ENCODE measurements at regions not wholly inside any gene's neighbourhood (a gene's known extent, or its start where the extent isn't known, plus 50 kb on each side); places are given as distances from the start of the nearest gene placed in this dataset.

DNA sequence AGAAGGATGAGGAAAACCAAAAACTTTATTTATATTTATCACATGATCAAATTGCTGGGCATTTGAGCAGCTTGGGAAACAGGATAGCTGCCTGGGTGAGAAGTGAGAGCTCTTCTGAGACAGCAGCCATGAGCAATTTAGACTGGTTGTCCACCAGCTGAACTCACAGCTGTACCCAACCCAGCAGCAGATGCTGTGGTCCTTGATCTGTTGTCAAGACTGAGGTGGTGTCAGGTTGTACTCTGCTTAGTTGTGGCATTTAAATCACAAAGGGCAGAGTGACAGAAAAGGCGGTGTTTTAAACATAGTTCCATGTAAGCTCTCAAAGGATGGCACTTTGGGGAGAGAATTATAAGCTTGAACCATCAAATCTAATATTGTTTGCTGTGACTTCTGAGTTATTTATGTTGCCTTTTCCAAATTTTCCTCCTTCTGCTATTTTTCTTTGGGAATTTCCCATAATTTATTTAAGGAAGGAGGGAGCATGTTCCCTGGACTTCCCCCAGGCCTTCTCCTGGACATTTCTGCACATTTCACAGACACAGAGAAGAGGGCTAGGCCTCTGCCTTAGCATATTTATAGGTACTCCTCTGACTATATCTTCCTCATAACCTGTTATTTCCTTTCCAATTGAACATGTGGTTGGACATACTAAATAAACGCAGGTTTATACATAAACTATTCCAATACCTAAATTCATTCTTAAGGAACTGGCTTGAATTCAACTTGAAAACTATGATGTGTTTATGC, 117.7 kb upstream of the FER start:
- H3K4me2 ChIP-seq (ENCODE audit: low read depth, low read length, poor library complexity, severe bottlenecking), result no peak overlapping the region
- no peaks in the 10 kb centered on the region for H3K9me2 ChIP-seq (replicated peaks; ENCODE audit: low read depth, low read length)
- peaks cover 20% of the 10 kb centered on the region for H3K4me1 ChIP-seq (ENCODE audit: insufficient read depth, low read length, poor library complexity, severe bottlenecking)
- H4K20me1 ChIP-seq (ENCODE audit: insufficient read depth, low read length, poor library complexity, severe bottlenecking), result no peaks in the 10 kb centered on the region
- H3K9me3 ChIP-seq (ENCODE audit: insufficient read depth, low read depth, low read length), result no peaks in the 10 kb centered on the region
- no peak overlapping the region for H2AFZ ChIP-seq (ENCODE audit: low read length)
- H3K9ac ChIP-seq (ENCODE audit: low read depth, low read length, poor library complexity, severe bottlenecking), result no peak overlapping the region
- H3K79me2 ChIP-seq (ENCODE audit: insufficient read depth, low read length), result no peaks in the 10 kb centered on the region
- TF ChIP-seq, protein P1, sequence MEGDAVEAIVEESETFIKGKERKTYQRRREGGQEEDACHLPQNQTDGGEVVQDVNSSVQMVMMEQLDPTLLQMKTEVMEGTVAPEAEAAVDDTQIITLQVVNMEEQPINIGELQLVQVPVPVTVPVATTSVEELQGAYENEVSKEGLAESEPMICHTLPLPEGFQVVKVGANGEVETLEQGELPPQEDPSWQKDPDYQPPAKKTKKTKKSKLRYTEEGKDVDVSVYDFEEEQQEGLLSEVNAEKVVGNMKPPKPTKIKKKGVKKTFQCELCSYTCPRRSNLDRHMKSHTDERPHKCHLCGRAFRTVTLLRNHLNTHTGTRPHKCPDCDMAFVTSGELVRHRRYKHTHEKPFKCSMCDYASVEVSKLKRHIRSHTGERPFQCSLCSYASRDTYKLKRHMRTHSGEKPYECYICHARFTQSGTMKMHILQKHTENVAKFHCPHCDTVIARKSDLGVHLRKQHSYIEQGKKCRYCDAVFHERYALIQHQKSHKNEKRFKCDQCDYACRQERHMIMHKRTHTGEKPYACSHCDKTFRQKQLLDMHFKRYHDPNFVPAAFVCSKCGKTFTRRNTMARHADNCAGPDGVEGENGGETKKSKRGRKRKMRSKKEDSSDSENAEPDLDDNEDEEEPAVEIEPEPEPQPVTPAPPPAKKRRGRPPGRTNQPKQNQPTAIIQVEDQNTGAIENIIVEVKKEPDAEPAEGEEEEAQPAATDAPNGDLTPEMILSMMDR (conservative IDR thresholded peaks at IDR 0.05; ENCODE audit: low read length), result no peak
- no peak for TF ChIP-seq EZH2phosphoT487 (IDR thresholded peaks at IDR 0.05; ENCODE audit: borderline replicate concordance)
- H3K27me3 ChIP-seq (ENCODE audit: insufficient read depth, low read length, poor library complexity, severe bottlenecking), result no peaks in the 10 kb centered on the region
- no peak overlapping the region for H3K4me3 ChIP-seq (ENCODE audit: low read length, poor library complexity, severe bottlenecking)
- H3K36me3 ChIP-seq (ENCODE audit: insufficient read depth, low read length), result no peaks in the 10 kb centered on the region
- no peaks in the 10 kb centered on the region for H3F3A ChIP-seq (ENCODE audit: low read depth)

DNA sequence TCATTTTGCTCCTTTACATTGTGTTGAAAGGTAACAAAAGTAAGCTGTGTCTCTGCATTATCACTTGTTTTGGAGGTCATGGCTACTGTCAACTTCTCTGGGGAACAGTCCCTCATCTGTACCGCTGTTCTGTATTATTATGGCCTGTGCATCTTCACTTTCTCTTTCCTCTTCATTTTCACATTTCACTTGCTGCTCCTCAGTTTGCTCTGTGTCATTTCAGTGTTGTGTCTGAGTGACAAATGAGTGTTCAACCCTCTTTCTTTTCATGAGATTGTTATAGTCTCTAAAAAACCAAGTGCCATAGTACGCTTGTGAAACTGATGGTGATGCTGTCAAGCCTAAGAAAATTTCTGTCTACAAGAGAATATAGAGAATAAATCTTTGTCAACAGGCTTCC, 122.0 kb upstream of the FER start:
- Histone ChIP-seq H3K79me2 (ENCODE audit: insufficient read depth, low read length) (no peaks in the 10 kb centered on the region), H3K27me3 (ENCODE audit: insufficient read depth, low read length, poor library complexity, severe bottlenecking) (no peaks in the 10 kb centered on the region), H3K4me3 (ENCODE audit: low read length, poor library complexity, severe bottlenecking) (no peak overlapping the region), H3K9ac (ENCODE audit: low read depth, low read length, poor library complexity, severe bottlenecking) (no peak overlapping the region), H4K20me1 (ENCODE audit: insufficient read depth, low read length, poor library complexity, severe bottlenecking) (no peaks in the 10 kb centered on the region), H3K36me3 (ENCODE audit: insufficient read depth, low read length) (no peaks in the 10 kb centered on the region), H3K4me2 (ENCODE audit: low read depth, low read length, poor library complexity, severe bottlenecking) (no peak overlapping the region), H3K4me1 (ENCODE audit: insufficient read depth, low read length, poor library complexity, severe bottlenecking) (peaks cover 10% of the 10 kb centered on the region), H3K9me2 (replicated peaks; ENCODE audit: low read depth, low read length) (no peaks in the 10 kb centered on the region), H2AFZ (ENCODE audit: low read length) (no peak overlapping the region), H3F3A (ENCODE audit: low read depth) (no peaks in the 10 kb centered on the region), H3K9me3 (ENCODE audit: insufficient read depth, low read depth, low read length) (no peaks in the 10 kb centered on the region)
- TF ChIP-seq EZH2phosphoT487 (IDR thresholded peaks at IDR 0.05; ENCODE audit: borderline replicate concordance), result no peak
- TF ChIP-seq, protein P1 (conservative IDR thresholded peaks at IDR 0.05; ENCODE audit: low read length), result no peak

DNA sequence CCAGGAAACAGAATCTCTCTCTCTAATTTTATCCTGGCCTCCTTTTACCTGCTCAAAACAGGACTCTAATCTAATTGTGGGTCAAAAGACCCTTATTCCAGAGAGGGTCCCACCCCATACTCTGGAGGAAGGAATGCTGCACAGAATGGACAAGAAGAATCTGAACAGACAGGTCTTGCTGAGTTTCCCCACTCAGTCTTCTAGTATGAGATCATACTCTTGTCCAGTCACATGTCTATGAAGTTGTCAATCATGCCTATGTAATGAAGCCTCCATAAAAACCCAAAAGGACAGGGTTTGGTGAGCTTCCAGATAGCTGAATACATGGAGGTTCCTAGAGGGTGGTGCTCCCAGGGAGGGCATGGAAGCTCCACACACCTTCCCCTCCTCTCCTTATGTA, 123.9 kb upstream of the FER start:
- no peaks in the 10 kb centered on the region for H3K9me3 ChIP-seq (ENCODE audit: insufficient read depth, low read depth, low read length)
- H3K36me3 ChIP-seq (ENCODE audit: insufficient read depth, low read length), result no peaks in the 10 kb centered on the region
- no peaks in the 10 kb centered on the region for H3K27me3 ChIP-seq (ENCODE audit: insufficient read depth, low read length, poor library complexity, severe bottlenecking)
- no peak overlapping the region for H2AFZ ChIP-seq (ENCODE audit: low read length)
- H4K20me1 ChIP-seq (ENCODE audit: insufficient read depth, low read length, poor library complexity, severe bottlenecking), result no peaks in the 10 kb centered on the region
- no peaks in the 10 kb centered on the region for H3K79me2 ChIP-seq (ENCODE audit: insufficient read depth, low read length)
- no peaks in the 10 kb centered on the region for H3F3A ChIP-seq (ENCODE audit: low read depth)
- H3K4me1 ChIP-seq (ENCODE audit: insufficient read depth, low read length, poor library complexity, severe bottlenecking), result no peaks in the 10 kb centered on the region
- no peak for TF ChIP-seq EZH2phosphoT487 (IDR thresholded peaks at IDR 0.05; ENCODE audit: borderline replicate concordance)
- H3K9me2 ChIP-seq (replicated peaks; ENCODE audit: low read depth, low read length), result no peaks in the 10 kb centered on the region
- H3K9ac ChIP-seq (ENCODE audit: low read depth, low read length, poor library complexity, severe bottlenecking), result no peak overlapping the region
- H3K4me2 ChIP-seq (ENCODE audit: low read depth, low read length, poor library complexity, severe bottlenecking), result no peak overlapping the region
- no peak overlapping the region for H3K4me3 ChIP-seq (ENCODE audit: low read length, poor library complexity, severe bottlenecking)

DNA sequence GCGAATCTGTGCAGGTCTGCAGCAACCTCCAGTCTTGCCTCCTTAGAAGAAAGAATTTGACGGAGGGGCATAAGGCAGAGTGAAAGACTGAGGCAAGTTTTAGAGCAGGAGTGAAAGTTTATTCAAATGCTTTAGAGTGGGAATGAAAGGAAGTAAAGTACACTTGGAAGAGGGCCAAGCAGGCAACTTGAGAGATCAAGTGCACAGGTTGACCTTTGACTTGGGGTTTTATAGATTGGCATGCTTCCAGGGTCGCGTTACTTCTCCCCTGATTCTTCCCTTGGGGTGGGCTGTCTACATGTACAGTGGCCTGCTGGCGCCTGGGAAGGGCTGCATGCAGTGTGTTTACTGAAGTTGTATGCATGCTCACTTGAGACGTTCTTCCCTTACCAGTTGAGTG, 127.2 kb upstream of the FER start:
- Histone ChIP-seq H3K9me2 (replicated peaks; ENCODE audit: low read depth, low read length) (no peaks in the 10 kb centered on the region), H3K36me3 (ENCODE audit: insufficient read depth, low read length) (no peaks in the 10 kb centered on the region), H3F3A (ENCODE audit: low read depth) (no peaks in the 10 kb centered on the region), H3K27me3 (ENCODE audit: insufficient read depth, low read length, poor library complexity, severe bottlenecking) (no peaks in the 10 kb centered on the region), H3K4me3 (ENCODE audit: low read length, poor library complexity, severe bottlenecking) (no peak overlapping the region), H4K20me1 (ENCODE audit: insufficient read depth, low read length, poor library complexity, severe bottlenecking) (no peaks in the 10 kb centered on the region), H3K9ac (ENCODE audit: low read depth, low read length, poor library complexity, severe bottlenecking) (no peak overlapping the region), H2AFZ (ENCODE audit: low read length) (no peak overlapping the region), H3K4me1 (ENCODE audit: insufficient read depth, low read length, poor library complexity, severe bottlenecking) (no peaks in the 10 kb centered on the region), H3K9me3 (ENCODE audit: insufficient read depth, low read depth, low read length) (no peaks in the 10 kb centered on the region), H3K4me2 (ENCODE audit: low read depth, low read length, poor library complexity, severe bottlenecking) (no peak overlapping the region), H3K79me2 (ENCODE audit: insufficient read depth, low read length) (no peaks in the 10 kb centered on the region)
- TF ChIP-seq, protein P1 (conservative IDR thresholded peaks at IDR 0.05; ENCODE audit: low read length), result no peak
- TF ChIP-seq EZH2phosphoT487 (IDR thresholded peaks at IDR 0.05; ENCODE audit: borderline replicate concordance), result no peak

All from Loucy (cell line).